HL-60 (cell line): ENCODE measurements at regions not wholly inside any gene's neighbourhood (a gene's known extent, or its start where the extent isn't known, plus 50 kb on each side); places are given as distances from the start of the nearest gene placed in this dataset.

Experiments
- DNase-seq, 2 experiments: peaks; one replicate each; pipeline ENCODE4 v3.0.0-alpha.2; 2010 to 2020; ENCODE audit warnings: low read depth in 1 of 2, low spot score in 1 of 2
- H3K27ac ChIP-seq: fragments of 250-450 bp; sonication (Bioruptor Pico); replicated peaks from 2 replicates; pipeline ENCODE4 v1.5.1; 2020; ENCODE audit warnings: mild to moderate bottlenecking, moderate library complexity
- H3K27me3 ChIP-seq: fragments of 250-450 bp; sonication (Bioruptor Pico); 2 replicates; pipeline ENCODE4 v1.5.1; 2021; ENCODE audit warnings: mild to moderate bottlenecking, moderate library complexity; ENCODE audit not compliant: insufficient read depth, poor library complexity, severe bottlenecking
- H3K4me3 ChIP-seq: replicated peaks from 2 replicates; pipeline ENCODE4 v1.5.1; 2011; ENCODE audit warnings: mild to moderate bottlenecking, control low read depth, low read length; ENCODE audit not compliant: insufficient read depth
- GABPA ChIP-seq: IDR thresholded peaks from 2 replicates; pipeline ENCODE4 v1.6.1; 2012; ENCODE audit warnings: low read depth
- POLR2AphosphoS5 ChIP-seq: IDR thresholded peaks from 2 replicates; pipeline ENCODE4 v1.6.1; 2012; ENCODE audit warnings: low read depth
- REST ChIP-seq: IDR thresholded peaks from 2 replicates; pipeline ENCODE4 v1.6.1; 2012; ENCODE audit warnings: low read depth; ENCODE audit not compliant: insufficient replicate concordance
- SPI1 ChIP-seq: IDR thresholded peaks from 2 replicates; pipeline ENCODE4 v1.6.1; 2012; ENCODE audit warnings: low read depth, mild to moderate bottlenecking, borderline replicate concordance
- TF ChIP-seq, protein P1 (sequence below): IDR thresholded peaks from one replicate; pipeline ENCODE4 v1.5.1; 2011; ENCODE audit warnings: low read length, control low read depth, inconsistent platforms; ENCODE audit not compliant: insufficient read depth

GRCh38 chr10:131616040-131616439, 284.8 kb upstream of the PPP2R2D start:
- no peak for DNase-seq
- H3K27me3 ChIP-seq = no peaks in the 10 kb centered on the region
- no peak overlapping the region for H3K27ac ChIP-seq
- H3K4me3 ChIP-seq = no peak overlapping the region
- TF ChIP-seq POLR2AphosphoS5 = no peak
- TF ChIP-seq REST = no peak
- TF ChIP-seq GABPA = no peak
- TF ChIP-seq, protein P1, sequence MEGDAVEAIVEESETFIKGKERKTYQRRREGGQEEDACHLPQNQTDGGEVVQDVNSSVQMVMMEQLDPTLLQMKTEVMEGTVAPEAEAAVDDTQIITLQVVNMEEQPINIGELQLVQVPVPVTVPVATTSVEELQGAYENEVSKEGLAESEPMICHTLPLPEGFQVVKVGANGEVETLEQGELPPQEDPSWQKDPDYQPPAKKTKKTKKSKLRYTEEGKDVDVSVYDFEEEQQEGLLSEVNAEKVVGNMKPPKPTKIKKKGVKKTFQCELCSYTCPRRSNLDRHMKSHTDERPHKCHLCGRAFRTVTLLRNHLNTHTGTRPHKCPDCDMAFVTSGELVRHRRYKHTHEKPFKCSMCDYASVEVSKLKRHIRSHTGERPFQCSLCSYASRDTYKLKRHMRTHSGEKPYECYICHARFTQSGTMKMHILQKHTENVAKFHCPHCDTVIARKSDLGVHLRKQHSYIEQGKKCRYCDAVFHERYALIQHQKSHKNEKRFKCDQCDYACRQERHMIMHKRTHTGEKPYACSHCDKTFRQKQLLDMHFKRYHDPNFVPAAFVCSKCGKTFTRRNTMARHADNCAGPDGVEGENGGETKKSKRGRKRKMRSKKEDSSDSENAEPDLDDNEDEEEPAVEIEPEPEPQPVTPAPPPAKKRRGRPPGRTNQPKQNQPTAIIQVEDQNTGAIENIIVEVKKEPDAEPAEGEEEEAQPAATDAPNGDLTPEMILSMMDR = no peak
- TF ChIP-seq SPI1 = no peak

GRCh38 chr10:131617113-131617858, 283.5 kb upstream of the PPP2R2D start:
- Histone ChIP-seq H3K27me3 (no peaks in the 10 kb centered on the region), H3K27ac (no peak overlapping the region), H3K4me3 (no peak overlapping the region)
- TF ChIP-seq REST = no peak
- TF ChIP-seq, protein P1 = no peak
- TF ChIP-seq SPI1 = no peak
- no peak for TF ChIP-seq POLR2AphosphoS5
- no peak for TF ChIP-seq GABPA
- no peak for DNase-seq

DNA sequence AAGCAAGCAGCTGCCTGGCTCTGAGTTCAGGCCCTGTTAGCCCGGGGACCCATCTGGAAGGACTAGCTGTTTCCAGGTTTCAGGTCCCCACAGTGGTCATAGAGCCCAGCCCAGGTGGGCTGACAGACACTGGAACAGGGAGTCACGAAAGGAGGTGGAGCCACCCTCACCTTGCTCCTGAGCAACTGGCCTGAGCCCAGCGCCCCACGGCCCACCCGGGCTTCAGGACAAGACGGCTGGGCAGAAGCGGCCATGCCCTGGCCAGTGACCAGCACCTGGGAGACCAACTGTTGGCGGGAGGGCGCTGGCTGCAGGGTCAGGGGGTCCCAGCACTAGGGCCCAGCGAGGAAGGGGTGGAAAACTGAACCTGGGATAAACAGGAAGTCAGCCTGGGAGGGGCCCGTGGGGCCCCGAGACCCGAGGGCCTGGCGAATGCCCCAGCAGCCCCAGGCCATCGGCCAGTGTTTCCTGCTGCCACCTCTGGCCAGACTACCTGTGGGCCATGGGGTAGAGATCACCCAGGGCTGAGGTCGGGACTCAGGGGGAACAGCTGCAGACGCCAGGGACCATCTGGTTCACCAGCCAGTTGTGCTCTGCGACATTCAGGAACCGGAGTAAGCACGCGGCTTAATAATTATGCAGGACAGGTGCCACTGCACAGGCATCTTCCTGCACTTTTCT, 282.1 kb upstream of the PPP2R2D start:
- no peak overlapping the region for H3K4me3 ChIP-seq
- no peak overlapping the region for H3K27ac ChIP-seq
- no peaks in the 10 kb centered on the region for H3K27me3 ChIP-seq
- no peak for DNase-seq
- TF ChIP-seq, protein P1 = no peak
- TF ChIP-seq REST (no peak), SPI1 (no peak), GABPA (no peak), POLR2AphosphoS5 (no peak)
